Breast epithelium (tissue), 3 donors: ENCODE measurements at regions not wholly inside any gene's neighbourhood (a gene's known extent, or its start where the extent isn't known, plus 50 kb on each side); places are given as distances from the start of the nearest gene placed in this dataset.

Experiments
- POLR2A ChIP-seq: fragments of 450-650 bp; IDR thresholded peaks from one replicate; pipeline ENCODE4 v1.6.1; 2016; ENCODE audit warnings: antibody characterized with exemption, mild to moderate bottlenecking, moderate library complexity
- POLR2AphosphoS5 ChIP-seq, 3 donors: sonication (generic); formaldehyde crosslinking; IDR thresholded peaks; one replicate each; pipeline ENCODE4 v1.6.1; 2017; ENCODE audit warnings: antibody characterized with exemption in 3 of 3
- TF ChIP-seq, protein P1 (sequence below), 3 donors: fragments of 450-650 bp; IDR thresholded peaks; one replicate each; pipeline ENCODE4 v1.5.1; 2016 to 2017; ENCODE audit warnings: antibody characterized with exemption in 3 of 3, mild to moderate bottlenecking in 3 of 3, moderate library complexity in 3 of 3

DNA sequence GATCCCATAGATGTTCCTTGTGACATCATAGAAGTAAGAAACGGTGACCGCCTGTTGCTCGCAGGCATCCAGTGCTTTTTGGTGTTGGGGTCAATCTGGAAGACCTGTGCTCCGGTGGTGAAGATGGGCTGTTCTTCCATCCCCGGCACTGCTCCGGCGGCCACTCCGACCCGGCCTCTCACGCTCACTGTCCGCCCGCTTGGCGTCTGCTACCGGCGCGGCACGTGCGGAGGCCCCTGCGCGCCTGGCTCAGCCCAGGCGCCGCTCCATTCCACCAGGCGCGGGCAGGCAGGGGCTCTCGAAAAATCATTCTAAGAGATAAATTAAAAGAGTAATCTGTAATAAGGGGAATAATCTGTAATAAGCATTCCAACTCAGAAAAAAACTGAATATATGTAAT is 934.5 kb downstream of the TMEM121 start:
- TF ChIP-seq, protein P1, sequence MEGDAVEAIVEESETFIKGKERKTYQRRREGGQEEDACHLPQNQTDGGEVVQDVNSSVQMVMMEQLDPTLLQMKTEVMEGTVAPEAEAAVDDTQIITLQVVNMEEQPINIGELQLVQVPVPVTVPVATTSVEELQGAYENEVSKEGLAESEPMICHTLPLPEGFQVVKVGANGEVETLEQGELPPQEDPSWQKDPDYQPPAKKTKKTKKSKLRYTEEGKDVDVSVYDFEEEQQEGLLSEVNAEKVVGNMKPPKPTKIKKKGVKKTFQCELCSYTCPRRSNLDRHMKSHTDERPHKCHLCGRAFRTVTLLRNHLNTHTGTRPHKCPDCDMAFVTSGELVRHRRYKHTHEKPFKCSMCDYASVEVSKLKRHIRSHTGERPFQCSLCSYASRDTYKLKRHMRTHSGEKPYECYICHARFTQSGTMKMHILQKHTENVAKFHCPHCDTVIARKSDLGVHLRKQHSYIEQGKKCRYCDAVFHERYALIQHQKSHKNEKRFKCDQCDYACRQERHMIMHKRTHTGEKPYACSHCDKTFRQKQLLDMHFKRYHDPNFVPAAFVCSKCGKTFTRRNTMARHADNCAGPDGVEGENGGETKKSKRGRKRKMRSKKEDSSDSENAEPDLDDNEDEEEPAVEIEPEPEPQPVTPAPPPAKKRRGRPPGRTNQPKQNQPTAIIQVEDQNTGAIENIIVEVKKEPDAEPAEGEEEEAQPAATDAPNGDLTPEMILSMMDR (IDR thresholded peaks at IDR 0.05): no peak
- TF ChIP-seq POLR2A: no peak
- TF ChIP-seq POLR2AphosphoS5 (IDR thresholded peaks at IDR 0.05): no peak
